RWPE1 (cell line): ENCODE measurements at regions not wholly inside any gene's neighbourhood (a gene's known extent, or its start where the extent isn't known, plus 50 kb on each side); places are given as distances from the start of the nearest gene placed in this dataset.

ENCODE experiments used
- CTCF ChIA-PET: fragments of 350-600 bp; sonication (Branson Sonifier 250); formaldehyde crosslinking; extraction: SDS; loops from one replicate; lab custom pipeline; 2021; lab: Yijun Ruan, JAX
- POLR2A ChIA-PET: fragments of 400-600 bp; formaldehyde crosslinking; extraction: SDS; loops from one replicate; lab custom pipeline; 2020; ENCODE audit warnings: antibody characterized with exemption; ENCODE audit not compliant: low non-redundant PET; lab: Yijun Ruan, JAX
- DNase-seq: peaks from one replicate; pipeline ENCODE4 v3.0.0; 2012; ENCODE audit warnings: low spot score
- H3K27ac ChIP-seq: fragments of 450-650 bp; 2 replicates; pipeline ENCODE4 v1.5.1; 2017
- CTCF ChIP-seq: fragments of 450-650 bp; conservative IDR thresholded peaks from 2 replicates; pipeline ENCODE4 v1.5.1; 2017; ENCODE audit warnings: low read depth, mild to moderate bottlenecking

DNA sequence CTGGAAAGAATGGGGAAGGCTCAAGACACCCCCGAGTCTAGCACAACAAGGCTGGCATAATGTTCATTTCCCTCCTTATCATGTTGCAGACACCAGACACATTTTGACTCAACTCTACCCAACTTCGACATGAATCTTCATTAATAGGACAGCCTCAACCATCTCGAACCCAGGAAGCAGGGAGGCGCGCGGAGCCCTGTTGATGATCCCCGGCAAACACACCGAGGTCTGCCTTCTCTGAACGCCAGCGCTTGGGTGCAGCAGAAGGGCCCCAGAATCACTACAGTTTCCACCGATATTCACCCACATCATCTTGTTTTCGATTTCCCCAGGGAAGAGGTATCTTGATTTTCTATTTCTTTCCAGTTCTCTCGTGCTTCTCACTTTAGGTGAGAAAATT lies 563.6 kb downstream of the TCERG1L start:
- CTCF ChIA-PET: no interaction called here
- POLR2A ChIA-PET: no interaction called here
- no peak overlapping the region for H3K27ac ChIP-seq

GRCh38 chr10:130748409-130749057 lies 563.0 kb downstream of the TCERG1L start:
- POLR2A ChIA-PET: no interaction called here
- H3K27ac ChIP-seq: no peak overlapping the region
- DNase-seq: no peak
- no peak for TF ChIP-seq CTCF
- CTCF ChIA-PET: no interaction called here

More for the DNA sequence above, 563.6 kb downstream of the TCERG1L start:
- TF ChIP-seq CTCF: no peak
- DNase-seq: no peak

- ChIA-PET POLR2A (no interaction called here), CTCF (interaction anchor here (0.6 kb wide), 1 partner anchor 42 kb away, joined by 3 read pairs; no protein-coding TSS in a partner anchor)
- no peak for DNase-seq
- no peak overlapping the region for H3K27ac ChIP-seq
- no peak for TF ChIP-seq CTCF
Observed at GRCh38 chr10:130749911-130750310, 561.6 kb downstream of the TCERG1L start.

DNA sequence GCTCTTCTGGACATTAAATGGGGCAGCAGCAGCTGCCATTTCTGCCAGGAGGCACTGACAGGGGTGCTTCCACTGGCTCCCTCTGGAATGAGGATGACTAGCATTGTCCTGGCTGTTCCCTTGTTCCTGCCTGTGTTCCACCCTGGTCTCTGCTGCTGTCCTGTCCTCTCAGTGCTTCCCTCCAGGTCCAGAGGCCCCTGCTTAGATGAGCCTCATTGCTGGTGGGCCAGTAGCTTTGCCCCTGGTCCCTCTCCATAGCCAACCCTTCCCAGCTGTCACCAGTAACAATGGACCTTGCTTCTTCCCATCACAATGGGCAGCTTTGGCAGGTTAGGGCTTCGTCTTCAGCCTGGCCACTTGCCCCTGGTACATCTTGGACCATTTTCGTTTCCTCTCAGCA lies 561.1 kb downstream of the TCERG1L start:
- H3K27ac ChIP-seq: no peak overlapping the region
- no peak for TF ChIP-seq CTCF
- CTCF ChIA-PET: no interaction called here
- DNase-seq: no peak
- POLR2A ChIA-PET: no interaction called here

DNA sequence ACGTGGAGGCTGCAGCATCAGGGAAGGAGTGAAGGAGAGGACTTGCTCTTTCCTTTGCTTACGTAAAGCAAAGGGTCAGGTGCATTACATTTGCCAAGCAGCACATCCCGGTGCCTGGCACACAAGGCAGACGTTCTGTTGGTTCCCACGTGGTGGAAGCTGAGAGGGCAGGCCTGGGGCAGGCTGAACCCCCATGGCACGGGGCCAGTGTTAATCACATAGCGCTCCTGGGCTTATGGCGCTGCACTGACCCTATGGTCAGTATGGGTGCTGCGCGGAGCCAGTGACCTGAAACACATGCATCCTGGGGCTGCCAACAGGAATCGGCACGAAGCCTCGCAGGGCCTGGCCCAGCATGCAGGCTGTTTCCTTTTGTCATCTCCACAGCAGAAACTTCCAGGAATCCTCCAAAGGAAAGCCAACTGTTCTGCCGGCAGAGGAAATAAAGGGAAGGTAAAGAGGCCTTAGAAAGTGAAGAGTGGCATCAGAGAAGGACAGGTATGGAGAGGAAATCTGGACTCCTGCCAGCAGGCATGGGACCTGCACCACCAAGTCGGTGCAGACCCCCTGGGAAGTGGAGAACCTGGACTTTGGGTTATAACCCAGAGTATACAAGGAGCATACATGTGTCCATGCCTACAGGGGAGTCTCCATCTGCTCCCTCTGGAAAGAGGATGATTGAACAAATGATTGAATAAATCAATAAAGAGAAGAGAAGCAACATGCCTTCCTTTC lies 560.2 kb downstream of the TCERG1L start:
- POLR2A ChIA-PET: no interaction called here
- no peak overlapping the region for H3K27ac ChIP-seq
- CTCF ChIA-PET: no interaction called here
- TF ChIP-seq CTCF: no peak
- no peak for DNase-seq

DNA sequence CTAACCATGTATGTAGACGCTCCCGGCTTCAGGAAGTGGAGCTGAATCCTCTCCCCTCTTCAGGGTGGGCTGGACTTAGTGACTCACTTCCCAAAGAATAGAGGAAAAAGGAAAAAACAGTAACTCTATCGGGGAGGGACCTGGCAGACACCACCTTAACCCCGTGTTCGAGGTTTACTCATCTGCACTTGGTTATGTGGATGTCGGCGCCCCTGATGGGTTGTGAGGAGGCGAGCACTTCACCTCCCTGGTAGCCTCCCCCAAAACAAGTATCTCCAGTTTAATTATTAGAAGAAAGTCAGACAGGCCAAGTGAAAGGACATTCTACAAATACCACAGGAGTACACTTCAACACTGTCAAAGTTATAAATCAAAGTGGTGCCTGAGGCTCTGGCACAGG lies 559.7 kb downstream of the TCERG1L start:
- ChIA-PET POLR2A (no interaction called here), CTCF (no interaction called here)
- no peak for TF ChIP-seq CTCF
- no peak overlapping the region for H3K27ac ChIP-seq
- DNase-seq: no peak
